HCT116 (cell line): ENCODE measurements at regions not wholly inside any gene's neighbourhood (a gene's known extent, or its start where the extent isn't known, plus 50 kb on each side); places are given as distances from the start of the nearest gene placed in this dataset.

Experiments used
- ATAC-seq: fragments of 200-7000 bp; cut with Tn5 transposase; 2 replicates; pipeline ENCODE4 v1.9.1; 2020; ENCODE audit warnings: mild to moderate bottlenecking, moderate library complexity
- BruUV-seq: library from RNA; stranded (reverse); fragments of 400-500 nt; replicated peaks from 2 replicates; lab custom pipeline; 2021; lab: Mats Ljungman, UMichigan
- CTCF ChIA-PET: fragments of 300-600 bp; sonication (Branson Sonifier 250); formaldehyde crosslinking; loops from one replicate; lab custom pipeline; 2021; ENCODE audit warnings: antibody characterized with exemption; lab: Charles Lee
- POLR2A ChIA-PET: fragments of 300-600, 350-600 bp; sonication (Branson Sonifier 250); formaldehyde crosslinking; loops from one replicate; lab custom pipeline; 2021; ENCODE audit warnings: antibody characterized with exemption; lab: Charles Lee
- RAD21 ChIA-PET, 2 experiments: fragments of 300-600 bp; sonication (Branson Sonifier 250); formaldehyde crosslinking; loops; one replicate each; lab custom pipeline; 2023; ENCODE audit warnings: low total read pairs in 2 of 2; ENCODE audit not compliant: uncharacterized antibody in 2 of 2, unreplicated experiment in 2 of 2, low non-redundant PET in 1 of 2; lab: Charles Lee
- DNase-seq: peaks from one replicate; pipeline ENCODE4 v3.0.0-alpha.2; 2010; ENCODE audit warnings: low read depth, low spot score
- H2AFZ ChIP-seq: fragments of 200-600 bp; shearing (Covaris generic), sonication (generic); 2 replicates; pipeline ENCODE4 v1.6.1; 2017; ENCODE audit warnings: low read depth, mixed run types, mixed read lengths, antibody characterized with exemption, low read length; ENCODE audit not compliant: poor library complexity, severe bottlenecking
- H3K27ac ChIP-seq: 2 replicates; pipeline ENCODE4 v1.5.1; 2012; ENCODE audit warnings: low read depth, low read length
- H3K27me3 ChIP-seq: fragments of 200-600 bp; sonication (generic); 2 replicates; pipeline ENCODE4 v1.6.1; 2016; ENCODE audit warnings: mixed run types, low read length, mixed read lengths; ENCODE audit not compliant: insufficient read depth
- H3K36me3 ChIP-seq, 2 experiments: fragments of 200-500 bp in 1 of 2; fragments of 200-600 bp in 1 of 2; sonication (Bioruptor generic) in 1 of 2; sonication (generic) in 1 of 2; 2 replicates each; pipeline versions ENCODE4 v1.5.1 to v1.6.1; 2014 to 2016; ENCODE audit warnings: low read length in 2 of 2, inconsistent platforms in 1 of 2, mixed read lengths in 1 of 2, mixed run types in 1 of 2; ENCODE audit not compliant: insufficient read depth in 2 of 2, control insufficient read depth in 1 of 2
- H3K4me1 ChIP-seq, 2 experiments: fragments of 200-600 bp in 1 of 2; sonication (generic) in 1 of 2; 2 replicates each; pipeline versions ENCODE4 v1.5.1 to v1.6.1; 2012 to 2017; ENCODE audit warnings: low read length in 2 of 2, inconsistent platforms in 1 of 2, mild to moderate bottlenecking in 1 of 2, mixed read lengths in 1 of 2, mixed run types in 1 of 2, moderate library complexity in 1 of 2; ENCODE audit not compliant: insufficient read depth in 2 of 2, control insufficient read depth in 1 of 2
- H3K4me2 ChIP-seq: fragments of 200-600 bp; sonication (generic); 2 replicates; pipeline ENCODE4 v1.6.1; 2017; ENCODE audit warnings: mixed run types, low read length, mixed read lengths
- H3K4me3 ChIP-seq, 2 experiments: fragments of 200-600 bp in 1 of 2; sonication (generic) in 1 of 2; replicated peaks in 1 of 2; 2 replicates each; pipeline ENCODE4 v1.5.1; 2011 to 2016; ENCODE audit warnings: low read length in 2 of 2, control low read depth in 1 of 2, low read depth in 1 of 2, mild to moderate bottlenecking in 1 of 2, mixed read lengths in 1 of 2, mixed run types in 1 of 2
- H3K79me2 ChIP-seq: fragments of 200-600 bp; sonication (generic); 2 replicates; pipeline ENCODE4 v1.6.1; 2017; ENCODE audit warnings: mild to moderate bottlenecking, mixed run types, low read length, moderate library complexity, mixed read lengths; ENCODE audit not compliant: insufficient read depth
- H3K9ac ChIP-seq: fragments of 200-600 bp; sonication (generic); 2 replicates; pipeline ENCODE4 v1.6.1; 2016; ENCODE audit warnings: low read length, mixed read lengths
- H3K9me2 ChIP-seq: fragments of 200-600 bp; sonication (generic), shearing (Covaris generic); 2 replicates; pipeline ENCODE4 v1.6.1; 2017; ENCODE audit warnings: mixed run types, mild to moderate bottlenecking, moderate library complexity; ENCODE audit not compliant: insufficient read depth
- H3K9me3 ChIP-seq, 2 experiments: fragments of 200-500 bp in 1 of 2; fragments of 200-600 bp in 1 of 2; sonication (Bioruptor generic) in 1 of 2; sonication (generic) in 1 of 2; 2 replicates each; pipeline ENCODE4 v1.6.1; 2014 to 2017; ENCODE audit warnings: low read length in 2 of 2, mixed read lengths in 2 of 2, inconsistent platforms in 1 of 2, low read depth in 1 of 2, mild to moderate bottlenecking in 1 of 2, mixed run types in 1 of 2, moderate library complexity in 1 of 2; ENCODE audit not compliant: control insufficient read depth in 1 of 2, insufficient read depth in 1 of 2
- H4K20me1 ChIP-seq: fragments of 200-600 bp; sonication (generic), shearing (Covaris generic); 2 replicates; pipeline ENCODE4 v1.6.1; 2017; ENCODE audit warnings: mixed run types, mild to moderate bottlenecking, moderate library complexity; ENCODE audit not compliant: insufficient read depth
- CEBPB ChIP-seq: IDR thresholded peaks from 2 replicates; pipeline ENCODE4 v1.6.1; 2012; ENCODE audit warnings: low read depth
- ELF1 ChIP-seq: IDR thresholded peaks from 2 replicates; pipeline ENCODE4 v1.6.1; 2012; ENCODE audit warnings: low read depth, borderline replicate concordance
- POLR2A ChIP-seq: IDR thresholded peaks from 2 replicates; pipeline ENCODE4 v1.7.0; 2011; ENCODE audit warnings: borderline replicate concordance; ENCODE audit not compliant: insufficient read depth, insufficient read length; ENCODE audit errors: extremely low read depth
- POLR2AphosphoS5 ChIP-seq: IDR thresholded peaks from 2 replicates; pipeline ENCODE4 v1.6.1; 2011; ENCODE audit warnings: mild to moderate bottlenecking, low read depth, low read length, moderate library complexity
- REST ChIP-seq: IDR thresholded peaks from 2 replicates; pipeline ENCODE4 v1.6.1; 2012; ENCODE audit warnings: low read depth
- SIN3A ChIP-seq: IDR thresholded peaks from 2 replicates; pipeline ENCODE4 v1.6.1; 2012; ENCODE audit warnings: low read depth
- SP1 ChIP-seq: IDR thresholded peaks from 2 replicates; pipeline ENCODE4 v1.6.1; 2012; ENCODE audit warnings: low read depth
- SRF ChIP-seq: IDR thresholded peaks from 2 replicates; pipeline ENCODE4 v1.6.1; 2012; ENCODE audit warnings: low read depth
- ZBTB33 ChIP-seq: IDR thresholded peaks from 2 replicates; pipeline ENCODE4 v1.6.1; 2011; ENCODE audit warnings: mild to moderate bottlenecking, low read length, moderate library complexity; ENCODE audit not compliant: insufficient replicate concordance; ENCODE audit errors: extremely low read depth
- ZNF274 ChIP-seq: fragments of 200-500 bp; sonication (Bioruptor generic); IDR thresholded peaks from 2 replicates; pipeline ENCODE4 v1.6.1; 2014; ENCODE audit warnings: mild to moderate bottlenecking, low read depth, low read length, inconsistent platforms
- intact Hi-C: fragments of 100-400 bp; cut with micrococcal nuclease; formaldehyde crosslinking; loops from 2 replicates; pipeline ENCODE4 v1.10.0; 2022
- TF ChIP-seq, protein P1 (sequence below): IDR thresholded peaks from 2 replicates; pipeline ENCODE4 v1.6.1; 2012

GRCh38 chr2:199191461-199191860, 266.3 kb downstream of the SATB2 start:
- no peaks in the 10 kb centered on the region for H3K36me3 ChIP-seq
- ChIA-PET CTCF (no interaction called here), RAD21 (no interaction called here), POLR2A (no interaction called here)
- H3K9me2 ChIP-seq, result no peaks in the 10 kb centered on the region
- no TSS peak for BruUV-seq
- H3K27ac ChIP-seq, result no peak overlapping the region
- no peak overlapping the region for H3K9ac ChIP-seq
- no peak for ATAC-seq
- no peak overlapping the region for H3K4me2 ChIP-seq
- no peaks in the 10 kb centered on the region for H3K9me3 ChIP-seq
- H4K20me1 ChIP-seq, result no peaks in the 10 kb centered on the region
- no peak overlapping the region for H2AFZ ChIP-seq
- 0 out of 2 replicates have a peak, but pooled peaks cover 3% of the 10 kb centered on the region for H3K27me3 ChIP-seq
- no peaks in the 10 kb centered on the region for H3K79me2 ChIP-seq
- intact Hi-C loops, result no loop called here
- TF ChIP-seq POLR2AphosphoS5 (no peak), SRF (no peak), ZNF274 (no peak), REST (no peak), SP1 (no peak)
- TF ChIP-seq, protein P1, sequence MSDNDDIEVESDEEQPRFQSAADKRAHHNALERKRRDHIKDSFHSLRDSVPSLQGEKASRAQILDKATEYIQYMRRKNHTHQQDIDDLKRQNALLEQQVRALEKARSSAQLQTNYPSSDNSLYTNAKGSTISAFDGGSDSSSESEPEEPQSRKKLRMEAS, result no peak
- no peaks in the 10 kb centered on the region for H3K4me1 ChIP-seq
- no peak for DNase-seq
- no peak overlapping the region for H3K4me3 ChIP-seq

GRCh38 chr2:199189229-199189628, 268.5 kb downstream of the SATB2 start:
- no peaks in the 10 kb centered on the region for H3K79me2 ChIP-seq
- ChIA-PET RAD21 (no interaction called here), POLR2A (interaction anchor here (0.6 kb wide), 1 partner anchor 43 kb away, joined by 3 read pairs; no protein-coding TSS in a partner anchor), CTCF (no interaction called here)
- no peak overlapping the region for H3K9ac ChIP-seq
- no peaks in the 10 kb centered on the region for H3K9me3 ChIP-seq
- H2AFZ ChIP-seq, result no peak overlapping the region
- no peak overlapping the region for H3K4me2 ChIP-seq
- H3K9me2 ChIP-seq, result no peaks in the 10 kb centered on the region
- no peaks in the 10 kb centered on the region for H4K20me1 ChIP-seq
- BruUV-seq, result no TSS peak
- H3K27me3 ChIP-seq, result 0 out of 2 replicates have a peak, but pooled peaks cover 3% of the 10 kb centered on the region
- DNase-seq, result no peak
- intact Hi-C loops, result no loop called here
- ATAC-seq, result no peak
- no peak overlapping the region for H3K4me3 ChIP-seq
- H3K27ac ChIP-seq, result no peak overlapping the region
- no peaks in the 10 kb centered on the region for H3K36me3 ChIP-seq
- no peaks in the 10 kb centered on the region for H3K4me1 ChIP-seq
- TF ChIP-seq ELF1, result no peak
- TF ChIP-seq REST, result no peak
- no peak for TF ChIP-seq POLR2A
- no peak for TF ChIP-seq ZBTB33
- TF ChIP-seq SIN3A, result no peak
- no peak for TF ChIP-seq CEBPB
- TF ChIP-seq SP1, result no peak
